ENCODE measurements at regions not wholly inside any gene's neighbourhood (a gene's known extent, or its start where the extent isn't known, plus 50 kb on each side); places are given as distances from the start of the nearest gene placed in this dataset.

DNA sequence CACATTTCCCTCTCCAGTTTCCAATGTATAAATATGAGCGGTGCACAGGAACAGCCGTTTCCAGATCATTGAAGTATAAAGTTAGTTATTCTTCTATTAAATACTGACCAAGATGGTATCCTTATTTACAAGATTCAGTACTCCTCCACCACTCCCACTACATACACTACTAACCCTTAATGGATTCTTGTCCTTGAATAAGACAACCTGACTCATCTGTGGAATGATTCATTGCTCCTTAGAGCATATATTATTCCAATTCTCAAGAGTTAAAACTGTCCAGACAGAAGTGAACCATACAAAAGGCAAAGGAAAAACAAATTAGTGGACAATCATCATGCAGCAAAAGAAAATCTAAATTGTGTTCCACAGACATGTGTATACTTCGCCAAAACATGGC lies 373.3 kb downstream of the IDS start:
- no peaks in the 10 kb centered on the region for H3K27me3 ChIP-seq
- no peaks in the 10 kb centered on the region for H3K36me3 ChIP-seq
- intact Hi-C loops (cut with DNase I) = no loop called here
- H3K4me3 ChIP-seq = no peak overlapping the region
- H3K4me1 ChIP-seq = no peaks in the 10 kb centered on the region
- no peaks in the 10 kb centered on the region for H3K9me3 ChIP-seq
- ATAC-seq (no peak), DNase-seq (no peak)
- WGBS, 2 donors = 87 to 88% methylated on average over 3 of the region's 3 CpGs
- TF ChIP-seq, protein P1, sequence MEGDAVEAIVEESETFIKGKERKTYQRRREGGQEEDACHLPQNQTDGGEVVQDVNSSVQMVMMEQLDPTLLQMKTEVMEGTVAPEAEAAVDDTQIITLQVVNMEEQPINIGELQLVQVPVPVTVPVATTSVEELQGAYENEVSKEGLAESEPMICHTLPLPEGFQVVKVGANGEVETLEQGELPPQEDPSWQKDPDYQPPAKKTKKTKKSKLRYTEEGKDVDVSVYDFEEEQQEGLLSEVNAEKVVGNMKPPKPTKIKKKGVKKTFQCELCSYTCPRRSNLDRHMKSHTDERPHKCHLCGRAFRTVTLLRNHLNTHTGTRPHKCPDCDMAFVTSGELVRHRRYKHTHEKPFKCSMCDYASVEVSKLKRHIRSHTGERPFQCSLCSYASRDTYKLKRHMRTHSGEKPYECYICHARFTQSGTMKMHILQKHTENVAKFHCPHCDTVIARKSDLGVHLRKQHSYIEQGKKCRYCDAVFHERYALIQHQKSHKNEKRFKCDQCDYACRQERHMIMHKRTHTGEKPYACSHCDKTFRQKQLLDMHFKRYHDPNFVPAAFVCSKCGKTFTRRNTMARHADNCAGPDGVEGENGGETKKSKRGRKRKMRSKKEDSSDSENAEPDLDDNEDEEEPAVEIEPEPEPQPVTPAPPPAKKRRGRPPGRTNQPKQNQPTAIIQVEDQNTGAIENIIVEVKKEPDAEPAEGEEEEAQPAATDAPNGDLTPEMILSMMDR (IDR thresholded peaks at IDR 0.05) = no peak
- H3K27ac ChIP-seq = no peak overlapping the region

DNA sequence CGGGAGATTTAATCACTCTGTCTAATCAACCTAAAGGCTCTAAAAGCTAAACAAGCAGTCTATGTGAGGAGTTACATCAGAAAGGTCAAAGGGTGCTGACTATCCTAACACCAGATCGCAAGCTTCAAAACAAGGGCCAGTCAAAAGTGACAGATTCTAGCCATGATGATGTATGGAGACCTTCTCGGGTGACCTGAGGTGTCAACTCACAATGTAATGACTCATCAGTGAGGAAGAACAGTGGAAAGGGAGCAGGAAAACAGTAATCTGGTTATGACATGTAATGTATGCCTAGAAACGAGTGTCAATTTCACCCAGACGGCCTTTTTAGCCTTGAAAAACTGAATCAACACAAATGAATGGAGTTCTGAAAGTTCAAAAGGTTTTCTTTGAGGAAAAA lies 375.3 kb downstream of the IDS start:
- Histone ChIP-seq H3K9me3 (no peaks in the 10 kb centered on the region), H3K27ac (no peak overlapping the region), H3K4me3 (no peak overlapping the region), H3K27me3 (no peaks in the 10 kb centered on the region), H3K4me1 (no peaks in the 10 kb centered on the region), H3K36me3 (no peaks in the 10 kb centered on the region)
- DNase-seq (no peak), ATAC-seq (no peak)
- 69 to 71% methylated on average over 5 of the region's 5 CpGs for WGBS, 2 donors
- TF ChIP-seq, protein P1 (IDR thresholded peaks at IDR 0.05) = no peak
- intact Hi-C loops (cut with DNase I) = no loop called here

DNA sequence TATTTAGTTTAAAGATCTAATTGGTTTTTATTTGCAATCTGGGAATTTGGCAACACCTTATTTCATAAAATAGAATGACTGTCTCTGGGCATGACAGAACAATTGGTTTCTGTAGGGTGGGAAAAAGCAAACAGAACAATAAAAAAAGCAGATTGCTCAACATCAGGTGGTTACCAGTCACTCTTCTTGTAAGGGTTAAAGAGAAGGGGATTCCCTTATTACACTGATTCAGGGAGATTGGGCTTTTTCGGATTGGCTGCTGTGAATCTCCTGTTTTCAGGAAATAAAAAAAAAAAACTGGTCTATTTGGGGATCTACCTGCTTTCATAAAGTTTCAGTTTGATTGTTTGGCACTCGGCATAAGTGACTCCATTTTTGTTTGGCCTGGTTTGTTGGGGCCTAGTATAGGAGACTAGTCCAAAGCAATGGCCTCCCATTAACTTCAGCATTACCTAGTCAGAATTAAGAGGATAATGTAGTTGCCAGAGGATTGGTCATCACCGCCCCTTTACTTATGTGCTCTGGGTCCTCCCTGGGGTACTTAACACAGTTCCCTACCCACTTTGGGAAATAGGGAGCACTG lies 380.5 kb downstream of the IDS start:
- intact Hi-C loops (cut with DNase I) = loop anchor here in 1 of 10 donors (1.0 kb wide), 1 partner anchor 32 kb away; no protein-coding TSS in a partner anchor
- Histone ChIP-seq H3K36me3 (no peaks in the 10 kb centered on the region), H3K9me3 (no peaks in the 10 kb centered on the region), H3K27ac (no peak overlapping the region), H3K27me3 (no peaks in the 10 kb centered on the region), H3K4me1 (no peaks in the 10 kb centered on the region), H3K4me3 (no peak overlapping the region)
- TF ChIP-seq, protein P1 (IDR thresholded peaks at IDR 0.05) = no peak
- DNase-seq = no peak
- WGBS, 2 donors = 88% methylated on average over 3 of the region's 3 CpGs
- ATAC-seq = no peak

DNA sequence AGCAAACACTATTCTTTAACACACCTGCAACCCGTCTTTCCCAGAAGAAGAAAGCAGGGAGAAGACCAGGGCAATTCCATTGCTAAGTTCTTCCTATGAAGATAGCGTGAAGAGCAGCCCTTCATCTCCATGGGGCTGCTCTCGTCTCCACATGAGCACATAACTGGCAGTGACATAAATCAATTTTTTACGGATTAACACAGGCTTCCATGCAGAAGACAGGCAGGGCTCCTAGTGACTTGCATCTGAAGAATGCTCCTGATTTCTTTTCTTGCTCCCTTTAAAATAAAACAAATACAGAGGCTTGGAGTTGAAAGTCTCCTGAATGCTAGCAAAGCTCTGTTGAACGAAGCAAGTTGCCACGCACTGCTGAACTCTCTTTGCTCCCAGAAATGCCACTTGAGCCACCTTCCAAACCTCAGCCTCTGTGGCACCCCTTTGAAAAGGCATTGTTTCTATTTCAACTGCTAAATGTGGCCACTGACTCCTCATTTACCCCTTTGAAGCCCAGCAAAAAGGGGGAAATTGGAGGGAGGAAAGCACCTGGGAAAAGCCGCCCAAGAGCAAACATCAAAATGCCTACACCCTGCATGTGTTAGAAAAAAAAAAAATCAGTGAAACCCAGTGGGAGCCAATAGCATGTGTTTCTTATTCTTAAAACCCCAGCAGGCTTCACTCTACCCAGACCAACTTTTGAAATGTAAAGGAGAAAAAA lies 383.7 kb downstream of the IDS start:
- Histone ChIP-seq H3K27ac (no peak overlapping the region), H3K9me3 (no peaks in the 10 kb centered on the region), H3K4me3 (no peak overlapping the region), H3K4me1 (no peaks in the 10 kb centered on the region), H3K36me3 (no peaks in the 10 kb centered on the region), H3K27me3 (no peaks in the 10 kb centered on the region)
- intact Hi-C loops (cut with DNase I) = no loop called here
- TF ChIP-seq, protein P1 (IDR thresholded peaks at IDR 0.05) = no peak
- WGBS, 2 donors = 71 to 73% methylated on average over 7 of the region's 7 CpGs
- DNase-seq (no peak), ATAC-seq (no peak)
